ENCODE measurements at regions not wholly inside any gene's neighbourhood (a gene's known extent, or its start where the extent isn't known, plus 50 kb on each side); places are given as distances from the start of the nearest gene placed in this dataset.

DNA sequence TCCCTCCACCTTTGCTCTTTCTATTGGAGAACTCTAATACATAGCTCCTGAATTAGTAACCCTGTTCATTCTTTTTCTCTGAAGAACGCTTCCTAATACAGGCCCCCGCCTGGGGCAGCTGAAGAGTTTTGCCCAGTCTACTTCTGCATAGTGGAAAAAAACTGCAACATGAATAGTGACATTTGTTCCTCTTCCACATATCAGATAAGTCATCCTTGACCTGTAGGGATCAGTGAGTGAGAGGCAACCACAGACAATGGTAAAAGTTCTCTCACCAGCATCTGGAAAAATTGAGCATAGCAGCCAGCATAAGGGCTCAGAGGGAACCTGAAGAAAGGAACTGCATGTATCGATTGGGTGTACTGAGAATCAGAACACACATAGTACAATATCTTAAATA is 262.0 kb downstream of the STK31 start:
- no peak for DNase-seq (ENCODE audit: low read depth in 2 of 2, low spot score in 1 of 2)

DNA sequence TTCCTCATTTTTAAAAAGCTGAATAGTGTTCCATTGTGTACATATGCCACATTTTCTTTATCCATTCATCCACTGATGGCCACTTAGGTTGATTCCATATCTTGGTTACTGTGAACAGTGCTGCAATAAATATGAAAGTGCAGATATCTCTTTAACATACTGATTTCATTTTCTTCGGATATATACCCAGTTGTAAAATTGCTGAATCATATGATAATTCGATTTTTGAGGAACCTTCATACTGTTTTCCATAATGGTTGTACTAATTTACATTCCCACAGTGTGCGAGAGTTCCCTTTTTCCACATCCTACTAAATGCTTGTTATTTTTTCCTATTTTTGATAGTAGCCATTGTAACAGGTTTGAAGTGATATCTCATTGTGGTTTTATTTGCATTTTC is 263.2 kb downstream of the STK31 start:
- no peak for DNase-seq (ENCODE audit: low read depth in 2 of 2, low spot score in 1 of 2)

DNA sequence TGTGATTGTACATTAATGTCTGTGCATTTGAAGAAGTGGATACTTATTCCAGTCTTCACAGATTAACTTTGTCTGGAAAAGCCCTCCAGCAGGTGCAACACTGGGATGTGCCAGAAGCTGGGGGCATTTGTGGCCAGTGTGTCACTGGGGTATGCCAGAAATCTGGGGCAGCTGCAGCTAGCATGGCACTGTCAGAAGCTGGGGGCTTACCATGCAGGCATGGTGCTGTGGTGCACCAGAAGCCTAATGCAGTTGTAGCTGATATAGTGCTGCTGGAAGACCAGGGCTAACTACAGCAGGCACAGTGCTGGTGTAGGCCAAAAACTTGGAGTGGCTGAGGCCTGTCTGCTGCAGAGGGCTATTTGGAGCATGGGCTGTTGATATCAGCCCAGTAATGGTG is 270.1 kb downstream of the STK31 start:
- DNase-seq (ENCODE audit: low read depth in 2 of 2, low spot score in 1 of 2): no peak

DNA sequence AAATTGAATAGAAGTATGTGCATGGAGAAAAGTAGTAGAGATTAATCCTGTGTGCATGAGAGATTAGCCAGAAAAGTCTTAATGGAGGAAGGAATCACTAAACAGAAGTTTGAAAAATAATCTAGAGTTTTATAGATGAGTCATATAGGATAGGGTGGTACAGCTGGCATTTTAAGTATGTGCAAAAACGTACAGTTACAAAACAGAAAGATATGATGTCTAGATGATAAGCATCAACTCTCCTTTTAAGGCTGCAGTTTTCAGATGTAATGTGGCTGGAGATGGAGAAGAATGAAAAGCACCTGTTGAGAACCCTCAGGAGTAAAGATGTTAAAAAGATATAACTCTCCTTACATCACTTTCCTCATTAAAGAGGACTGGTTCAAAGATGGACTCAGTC is 271.3 kb downstream of the STK31 start:
- DNase-seq (ENCODE audit: low read depth in 2 of 2, low spot score in 1 of 2): no peak

DNA sequence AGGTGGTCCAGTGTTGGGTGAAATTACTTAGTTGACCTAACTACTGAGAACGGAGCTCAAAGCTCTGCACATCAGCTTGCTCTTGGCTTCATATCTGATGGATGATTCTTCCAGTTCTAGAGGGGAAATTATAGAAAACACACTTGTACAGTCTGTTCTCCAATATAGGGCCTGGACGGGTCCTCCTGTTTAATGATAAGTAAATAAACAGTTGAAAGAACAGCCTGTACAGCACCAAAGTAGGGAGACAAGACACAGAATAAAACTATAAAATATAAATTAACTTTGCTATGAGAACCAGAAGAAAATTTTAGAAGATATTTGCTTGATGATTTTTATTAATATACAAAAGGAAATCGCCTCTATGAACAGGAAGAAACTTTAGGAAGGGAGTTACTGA is 271.7 kb downstream of the STK31 start:
- no peak for DNase-seq (ENCODE audit: low read depth in 2 of 2, low spot score in 1 of 2)

DNA sequence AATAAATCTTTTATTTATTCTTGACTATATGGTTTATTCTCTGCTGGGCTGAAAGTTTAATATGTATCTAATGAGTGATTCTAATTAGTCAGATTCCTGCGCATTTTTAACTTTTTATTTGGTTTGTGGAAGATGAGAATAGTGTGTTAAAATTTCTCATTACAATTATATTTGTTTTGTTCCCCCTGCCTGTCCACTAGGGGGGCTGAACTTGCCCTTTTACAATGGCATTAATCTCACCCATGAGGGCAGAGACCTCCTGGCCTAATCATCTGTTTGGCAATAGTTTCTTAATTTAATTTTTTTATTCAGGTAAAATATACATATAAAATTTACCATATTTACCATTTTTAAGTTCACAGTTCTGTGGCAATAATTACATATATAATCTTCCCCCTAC is 278.5 kb upstream of the NPY start:
- no peak for DNase-seq (ENCODE audit: low read depth in 2 of 2, low spot score in 1 of 2)

DNA sequence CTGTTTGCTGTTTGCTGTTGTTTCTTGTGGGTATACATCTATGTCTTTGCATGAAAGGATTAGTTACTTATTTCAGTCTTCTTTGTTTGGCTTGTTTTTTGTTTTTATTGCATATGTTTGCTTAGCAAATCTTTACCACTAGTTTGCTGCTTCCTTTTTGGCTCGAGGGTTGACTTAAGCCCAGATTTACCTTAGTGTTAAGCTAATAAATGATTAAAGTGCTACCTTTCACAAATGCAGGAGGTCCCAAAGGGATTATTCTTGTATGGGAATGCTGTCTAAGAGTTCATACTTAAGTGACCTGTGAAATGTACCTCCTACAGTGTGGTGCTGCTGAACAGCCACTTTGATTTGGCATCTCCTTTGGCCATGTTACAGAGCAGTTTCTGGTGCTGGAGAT is 273.5 kb upstream of the NPY start:
- no peak for DNase-seq (ENCODE audit: low read depth in 2 of 2, low spot score in 1 of 2)

DNA sequence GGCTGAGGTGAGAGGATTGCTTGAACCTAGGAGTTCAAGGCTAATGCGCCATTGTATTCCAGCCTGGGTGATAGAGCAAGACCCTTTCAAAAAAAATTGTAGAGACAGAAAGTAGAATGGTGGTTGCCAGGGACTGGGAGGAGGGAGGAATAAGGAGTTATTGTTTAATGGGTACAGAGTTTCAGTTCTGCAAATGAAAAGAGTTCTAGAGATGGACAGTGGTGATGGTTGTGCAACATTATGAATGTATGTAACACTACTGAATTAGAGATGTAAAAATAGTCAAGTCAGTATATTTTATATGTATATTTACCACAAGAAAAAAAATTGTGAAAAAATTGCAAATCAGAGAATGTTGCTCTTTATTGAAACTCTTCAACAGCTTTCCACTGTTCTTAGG is 266.5 kb upstream of the NPY start:
- DNase-seq (ENCODE audit: low read depth in 2 of 2, low spot score in 1 of 2): no peak

DNA sequence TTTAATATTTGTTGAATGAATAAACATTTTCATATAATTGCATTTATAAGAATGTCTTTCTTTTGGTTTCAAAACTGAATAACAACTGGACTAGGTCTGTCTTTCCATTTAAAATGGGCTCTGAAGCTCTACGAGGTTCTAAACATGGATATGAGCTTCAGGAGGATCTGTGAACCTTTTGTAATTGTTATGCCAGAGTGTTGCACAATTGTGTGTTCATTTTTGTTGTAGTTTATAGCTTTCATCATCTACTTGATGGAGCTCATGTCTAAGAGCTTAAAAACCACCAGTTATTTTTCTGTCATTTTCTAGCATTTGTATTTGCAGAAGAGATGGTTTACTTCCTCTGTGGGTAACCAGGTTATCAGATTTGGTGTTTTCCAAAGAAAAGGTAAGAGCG is 265.7 kb upstream of the NPY start:
- DNase-seq (ENCODE audit: low read depth in 2 of 2, low spot score in 1 of 2): no peak

DNA sequence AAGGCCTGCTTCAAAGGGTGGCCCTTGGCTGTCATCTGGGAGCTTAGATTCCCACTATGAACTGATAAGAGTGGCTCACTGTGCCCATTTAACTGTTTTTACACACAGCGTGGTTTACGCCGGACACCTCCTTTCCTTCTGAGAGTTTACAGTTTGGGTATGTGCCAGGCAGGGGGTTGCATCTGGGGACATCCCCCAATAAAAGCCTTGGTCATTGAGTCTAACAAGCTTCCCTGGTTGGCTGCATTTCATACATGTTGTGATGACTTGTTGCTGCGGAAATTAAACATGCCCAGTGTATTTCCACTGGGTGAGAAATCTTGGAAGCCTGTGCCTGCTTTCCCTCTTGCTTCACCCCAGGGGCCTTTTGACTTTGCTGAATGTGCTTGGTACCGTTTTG is 264.1 kb upstream of the NPY start:
- DNase-seq (ENCODE audit: low read depth in 2 of 2, low spot score in 1 of 2): no peak

DNA sequence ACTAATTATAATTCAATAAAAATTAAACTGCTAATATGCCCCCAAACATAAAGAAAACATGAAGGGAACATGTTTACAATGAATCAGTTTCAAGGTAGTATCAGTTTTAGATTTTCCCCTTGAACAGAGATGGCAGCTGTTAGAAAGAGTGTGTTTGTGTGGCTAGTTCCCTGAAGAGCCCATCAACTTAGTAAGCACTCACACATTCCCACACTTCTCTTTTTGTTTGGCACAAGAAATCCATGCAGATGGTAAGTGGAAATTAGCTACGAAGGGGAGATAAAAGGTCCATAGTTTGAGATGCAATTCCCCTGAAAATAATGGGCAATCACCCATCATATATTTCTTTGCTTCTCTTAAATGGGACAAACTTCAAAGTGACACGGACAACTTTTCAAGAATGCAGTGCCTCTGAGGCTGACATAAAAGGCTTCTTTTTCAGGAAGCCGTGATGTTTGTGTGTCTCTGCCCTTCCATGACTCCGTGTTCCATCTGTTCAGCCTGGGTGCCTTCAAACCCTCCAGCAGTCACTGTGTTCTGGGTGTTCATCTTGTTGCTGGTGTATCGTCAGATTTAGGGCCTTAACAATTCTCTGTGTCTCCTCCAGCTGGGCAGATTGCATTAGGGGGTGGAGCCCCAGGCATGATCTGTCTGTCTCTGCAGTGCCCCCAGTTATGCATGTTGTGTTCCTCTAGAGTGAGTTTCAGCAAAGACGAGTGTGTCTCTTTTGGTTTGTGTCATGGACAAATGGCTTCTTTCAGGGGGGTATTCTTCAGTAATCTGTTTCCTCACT is 259.5 kb upstream of the NPY start:
- DNase-seq (ENCODE audit: low read depth in 2 of 2, low spot score in 1 of 2): no peak

DNA sequence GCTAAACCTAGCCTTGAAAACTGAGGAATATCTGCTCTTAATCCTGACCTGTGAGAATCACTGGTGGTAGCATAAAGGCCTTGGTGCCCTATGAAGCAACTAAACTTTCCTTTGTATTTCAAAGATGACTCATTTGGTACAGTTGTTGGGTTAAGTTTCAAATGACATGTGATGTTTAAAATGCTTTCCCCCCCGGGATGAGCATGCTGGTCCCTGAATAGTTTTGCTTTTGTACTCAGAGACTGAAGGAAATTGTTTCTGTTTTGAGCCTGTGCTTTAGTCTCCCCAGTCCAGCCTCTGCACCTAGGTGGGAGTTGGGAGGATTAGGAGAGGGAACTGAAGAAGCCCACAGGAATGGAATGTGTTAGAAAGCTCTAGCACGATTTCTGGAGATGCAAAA is 258.9 kb upstream of the NPY start:
- DNase-seq (ENCODE audit: low read depth in 2 of 2, low spot score in 1 of 2): no peak

DNA sequence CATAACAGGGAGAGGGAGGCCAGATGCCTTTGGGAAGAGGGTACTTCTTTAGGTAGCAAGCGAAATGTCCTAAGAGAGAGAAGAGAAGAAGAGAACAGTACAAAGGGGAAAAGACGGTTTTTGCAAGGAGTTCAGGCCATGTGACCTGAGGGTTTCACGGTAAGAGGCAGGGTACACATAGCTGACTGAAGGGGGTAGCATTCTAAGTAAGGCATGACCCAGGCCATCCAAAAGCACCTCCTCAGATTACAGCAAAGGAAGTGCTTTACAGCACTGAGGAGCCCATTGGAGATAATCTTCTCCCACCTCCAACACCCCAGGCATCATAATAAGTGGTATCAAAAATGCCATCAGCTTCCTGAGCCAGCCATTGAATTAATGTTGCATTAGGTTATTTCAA is 258.2 kb upstream of the NPY start:
- DNase-seq (ENCODE audit: low read depth in 2 of 2, low spot score in 1 of 2): no peak

DNA sequence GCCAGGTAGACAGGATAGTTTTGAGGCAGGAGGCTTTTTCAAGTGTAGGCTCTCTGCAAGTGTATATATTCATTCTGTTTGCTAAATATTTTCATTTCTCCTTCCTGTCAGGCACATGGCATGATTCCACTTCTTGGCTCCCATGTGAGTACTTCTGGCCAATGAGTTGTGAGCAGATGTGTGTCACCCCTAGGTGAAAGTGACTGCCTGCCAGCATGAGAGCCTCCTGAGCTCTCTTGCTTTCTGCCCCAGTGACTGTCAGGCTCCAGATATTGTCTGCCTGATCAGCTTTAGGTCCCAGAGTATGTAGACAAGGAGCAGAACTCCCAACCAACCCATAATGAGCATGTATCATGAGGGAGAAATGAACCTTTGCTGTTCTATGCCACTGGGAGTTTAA is 257.6 kb upstream of the NPY start:
- DNase-seq (ENCODE audit: low read depth in 2 of 2, low spot score in 1 of 2): no peak

DNA sequence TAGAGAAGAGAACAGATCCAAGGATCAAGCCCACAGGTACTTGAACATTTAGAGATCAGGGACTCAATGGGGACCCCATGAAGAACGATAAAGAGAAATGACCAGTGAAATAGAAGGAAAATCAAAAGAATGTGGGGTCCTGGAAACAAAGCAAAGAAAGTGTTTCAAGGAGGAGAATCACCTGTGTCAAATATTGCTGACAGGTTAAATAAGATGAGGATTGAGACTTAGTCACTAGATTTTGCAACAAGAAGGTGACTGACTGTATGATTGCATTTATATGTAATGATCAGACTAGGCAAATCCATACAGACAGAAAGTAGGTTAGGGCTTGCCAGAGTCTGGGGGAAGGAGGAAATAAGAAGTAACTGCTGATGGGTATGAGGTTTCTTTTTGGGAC is 254.9 kb upstream of the NPY start:
- no peak for DNase-seq (ENCODE audit: low read depth in 2 of 2, low spot score in 1 of 2)

DNA sequence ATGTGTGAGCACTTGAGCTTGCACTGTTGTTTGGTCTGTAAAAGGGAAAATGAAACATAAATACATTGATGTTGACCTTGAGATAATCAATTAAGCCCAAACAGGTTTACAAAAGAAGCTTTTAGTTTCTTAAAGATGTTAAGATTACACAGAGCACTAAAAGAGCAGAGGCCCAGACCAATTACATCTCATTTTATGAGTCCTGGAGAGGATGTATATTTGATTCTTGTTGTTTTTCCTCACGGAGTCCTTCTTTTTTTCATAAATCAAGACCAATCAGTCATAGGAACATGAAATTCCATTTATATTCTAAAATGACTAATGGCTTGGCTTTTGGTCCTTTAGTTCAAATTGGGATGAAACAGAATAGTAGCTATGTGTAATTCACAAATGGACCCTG is 249.7 kb upstream of the NPY start:
- no peak for DNase-seq (ENCODE audit: low read depth in 2 of 2, low spot score in 1 of 2)

DNA sequence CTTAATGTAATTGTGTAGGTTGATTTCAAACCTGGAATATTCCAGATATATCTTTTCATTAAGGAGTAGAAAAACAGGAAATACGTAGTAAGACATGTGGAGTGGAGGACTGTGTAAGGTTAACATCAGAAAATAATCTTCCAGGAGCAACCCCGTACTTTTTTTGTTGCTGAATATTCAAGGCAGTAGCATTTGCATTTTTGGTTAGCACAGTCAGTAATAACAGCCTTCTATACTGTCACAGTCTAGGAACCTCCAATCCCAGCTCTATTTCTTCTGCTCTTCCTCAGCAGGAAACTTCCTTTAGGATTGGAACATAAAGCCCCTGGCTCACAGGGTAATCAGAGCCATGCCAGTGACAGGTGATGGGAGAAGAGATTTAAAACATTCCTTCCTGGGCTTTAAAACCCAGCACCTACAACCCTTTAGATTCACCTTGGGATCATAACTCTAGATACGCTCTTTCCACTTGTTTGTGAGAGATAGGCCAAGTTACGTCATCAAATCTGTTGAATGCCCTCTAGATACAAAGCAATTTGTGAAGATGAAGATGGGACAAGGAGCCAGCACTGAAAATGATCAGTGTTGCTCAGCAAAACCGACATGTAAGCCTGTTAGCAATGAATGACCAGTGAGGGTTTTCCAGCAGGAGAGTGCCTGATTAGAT is 248.5 kb upstream of the NPY start:
- no peak for DNase-seq (ENCODE audit: low read depth in 2 of 2, low spot score in 1 of 2)

DNA sequence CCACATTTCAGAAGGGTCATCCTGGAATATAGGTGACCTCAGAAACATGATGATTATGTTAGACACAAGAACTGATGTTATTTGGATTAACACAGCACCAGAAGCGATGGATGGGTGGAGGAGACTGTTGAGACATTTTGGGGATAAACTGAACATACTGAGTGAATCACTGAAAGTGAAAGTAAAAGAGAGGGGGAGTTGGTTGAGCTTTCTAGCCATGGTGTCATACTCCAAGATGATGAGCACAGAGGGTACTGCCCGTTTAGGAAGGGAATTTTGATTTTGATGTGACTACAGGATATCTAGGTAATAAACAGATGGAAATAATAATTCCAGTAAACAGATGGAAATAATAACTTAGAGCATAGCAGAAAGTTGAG is 248.0 kb upstream of the NPY start:
- DNase-seq (ENCODE audit: low read depth in 2 of 2, low spot score in 1 of 2): no peak

DNA sequence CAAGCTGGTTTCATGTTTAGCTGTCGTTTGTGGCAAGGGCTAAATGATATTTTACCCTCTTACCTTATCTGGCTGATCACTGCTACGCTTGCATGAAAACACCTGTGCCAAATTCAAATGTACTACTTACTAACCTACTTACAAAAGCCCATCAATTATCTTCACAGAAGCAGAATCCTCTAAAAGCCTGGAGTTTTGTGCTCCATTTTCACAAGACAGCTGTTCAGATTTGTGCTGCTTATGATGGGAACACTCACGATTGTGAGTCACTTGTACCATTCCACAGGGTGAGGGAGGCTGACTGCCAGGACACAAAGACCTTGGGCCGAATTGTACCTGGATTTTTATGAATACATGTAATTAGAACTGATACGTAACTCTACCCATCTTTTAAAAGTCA is 245.0 kb upstream of the NPY start:
- no peak for DNase-seq (ENCODE audit: low read depth in 2 of 2, low spot score in 1 of 2)

DNA sequence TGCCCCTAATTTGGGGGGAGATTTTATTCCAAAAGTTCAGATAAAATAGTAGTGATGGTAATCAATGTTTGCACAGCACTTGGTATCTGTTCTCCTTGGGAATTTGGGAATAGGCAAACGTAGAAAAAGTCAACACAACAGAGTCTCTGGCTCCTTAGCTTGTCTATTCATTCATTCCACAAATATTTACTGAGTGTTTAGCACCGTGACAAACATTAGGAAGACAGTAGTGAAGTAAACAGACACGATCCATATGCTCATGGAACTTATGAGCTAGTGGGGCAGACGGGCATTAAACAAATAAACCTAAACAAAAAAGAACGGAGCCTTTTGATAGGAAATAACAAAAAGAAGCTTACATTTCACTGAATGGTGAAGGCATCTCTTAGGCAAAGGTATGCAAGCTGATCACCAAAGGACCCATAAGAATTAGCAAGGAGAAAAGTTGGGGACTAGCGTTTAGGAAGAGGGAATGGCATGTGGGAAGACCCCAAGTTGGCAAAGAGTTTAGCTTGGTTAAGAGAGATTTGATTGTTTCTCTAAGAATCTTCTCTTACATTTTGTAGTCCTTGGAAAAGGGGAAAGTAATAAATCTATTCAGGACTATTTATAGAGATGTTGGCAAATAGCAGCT is 243.9 kb upstream of the NPY start:
- no peak for DNase-seq (ENCODE audit: low read depth in 2 of 2, low spot score in 1 of 2)

DNA sequence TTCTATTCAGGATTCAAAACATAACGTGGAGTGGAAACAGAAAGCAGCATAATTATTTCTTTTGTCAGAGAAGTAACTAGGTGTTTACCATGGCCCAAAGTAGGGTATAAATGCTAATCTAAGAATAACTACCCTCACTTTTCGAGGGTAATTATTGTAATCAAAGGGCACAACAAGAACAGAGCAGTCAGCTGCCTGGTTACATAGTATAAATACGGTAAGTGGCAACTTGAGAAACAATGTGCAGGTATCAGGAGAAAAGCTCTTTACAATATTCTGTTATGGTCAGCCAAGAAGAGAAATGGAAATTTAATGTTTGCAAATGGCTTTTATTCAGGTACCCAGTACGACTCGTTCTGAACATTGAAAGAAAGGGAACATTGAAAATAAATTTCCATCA is 242.0 kb upstream of the NPY start:
- DNase-seq (ENCODE audit: low read depth in 2 of 2, low spot score in 1 of 2): no peak

DNA sequence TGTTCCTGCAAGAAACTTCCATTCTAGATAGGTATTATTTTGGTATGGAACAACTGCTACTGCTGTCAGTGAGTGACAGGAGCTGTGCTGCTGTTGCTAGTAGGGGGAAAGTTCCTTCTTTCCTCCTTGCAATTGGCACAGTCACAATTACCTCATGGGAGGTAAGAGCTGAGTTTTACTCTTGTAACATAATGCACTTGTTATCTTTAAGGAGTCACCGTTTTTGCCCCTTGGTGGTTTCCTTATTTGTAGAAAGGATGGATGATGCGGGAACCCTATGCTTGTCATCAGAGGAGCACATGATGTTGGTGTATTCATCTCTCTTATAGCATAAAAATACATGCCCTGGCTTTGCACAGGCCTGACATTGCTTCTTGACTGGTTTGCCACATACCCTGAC is 234.7 kb upstream of the NPY start:
- no peak for DNase-seq (ENCODE audit: low read depth in 2 of 2, low spot score in 1 of 2)
